Panc1 (cell line): ENCODE measurements at regions not wholly inside any gene's neighbourhood (a gene's known extent, or its start where the extent isn't known, plus 50 kb on each side); places are given as distances from the start of the nearest gene placed in this dataset.

ENCODE experiments used
- ATAC-seq: fragments of 200-7000 bp; cut with Tn5 transposase; 2 replicates; pipeline ENCODE4 v1.9.1; 2020; ENCODE audit warnings: mild to moderate bottlenecking, moderate library complexity
- BruUV-seq: library from RNA; stranded (reverse); fragments of 400-500 nt; replicated peaks from 2 replicates; lab custom pipeline; 2021; lab: Mats Ljungman, UMichigan
- CTCF ChIA-PET: fragments of 300-600 bp; sonication (Branson Sonifier 250); formaldehyde crosslinking; loops from one replicate; lab custom pipeline; 2022; ENCODE audit warnings: antibody characterized with exemption; lab: Charles Lee
- POLR2A ChIA-PET: fragments of 300-600 bp; sonication (Branson Sonifier 250); formaldehyde crosslinking; loops from one replicate; lab custom pipeline; 2022; ENCODE audit warnings: antibody characterized with exemption; lab: Charles Lee
- DNase-seq: peaks from one replicate; pipeline ENCODE4 v3.0.0-alpha.2; 2010; ENCODE audit warnings: low read depth, low spot score
- H3K27ac ChIP-seq: 2 replicates; pipeline ENCODE4 v1.5.1; 2011; ENCODE audit warnings: mild to moderate bottlenecking, low read length, inconsistent platforms
- H3K27me3 ChIP-seq: fragments of 200-500 bp; sonication (Bioruptor generic); 2 replicates; pipeline ENCODE4 v1.6.0; 2014; ENCODE audit warnings: low read length, inconsistent platforms; ENCODE audit not compliant: control insufficient read depth, insufficient read depth
- H3K36me3 ChIP-seq: fragments of 200-500 bp; sonication (Bioruptor generic); 2 replicates; pipeline ENCODE4 v1.5.1; 2014; ENCODE audit warnings: inconsistent platforms, mild to moderate bottlenecking, low read length, moderate library complexity; ENCODE audit not compliant: control insufficient read depth, insufficient read depth
- H3K4me1 ChIP-seq: 2 replicates; pipeline ENCODE4 v1.5.1; 2011; ENCODE audit warnings: inconsistent platforms, mild to moderate bottlenecking, low read length, moderate library complexity; ENCODE audit not compliant: control insufficient read depth, insufficient read depth
- H3K4me3 ChIP-seq, 2 experiments: 2 replicates each; pipeline ENCODE4 v1.5.1; 2011 to 2012; ENCODE audit warnings: low read depth in 2 of 2, low read length in 2 of 2, mild to moderate bottlenecking in 2 of 2, inconsistent platforms in 1 of 2, moderate library complexity in 1 of 2
- H3K9me3 ChIP-seq: fragments of 200-500 bp; sonication (Bioruptor generic); 2 replicates; pipeline ENCODE4 v1.5.1; 2014; ENCODE audit warnings: low read depth, mild to moderate bottlenecking, inconsistent platforms, low read length, moderate library complexity; ENCODE audit not compliant: control insufficient read depth, insufficient read depth
- POLR2AphosphoS5 ChIP-seq: IDR thresholded peaks from 2 replicates; pipeline ENCODE4 v1.6.1; 2012; ENCODE audit warnings: mild to moderate bottlenecking, low read depth, low read length, moderate library complexity
- REST ChIP-seq, 2 experiments: IDR thresholded peaks; 2 replicates each; pipeline ENCODE4 v1.6.1; 2011 to 2012; ENCODE audit warnings: low read depth in 2 of 2, control low read depth in 1 of 2, low read length in 1 of 2, mild to moderate bottlenecking in 1 of 2, moderate library complexity in 1 of 2; ENCODE audit not compliant: insufficient read depth in 1 of 2
- SIN3A ChIP-seq: IDR thresholded peaks from 2 replicates; pipeline ENCODE4 v1.6.1; 2012; ENCODE audit warnings: low read depth, mild to moderate bottlenecking, low read length, moderate library complexity, borderline replicate concordance; ENCODE audit not compliant: insufficient read depth
- TCF7L2 ChIP-seq: IDR thresholded peaks from 2 replicates; pipeline ENCODE4 v1.6.1; 2011; ENCODE audit warnings: mild to moderate bottlenecking, low read depth, low read length, inconsistent platforms
- in situ Hi-C: cut with HindIII; loops from 2 replicates; pipeline ENCODE4 v1.10.0; 2016; ENCODE audit warnings: low sequenced_read_pairs, low pct_unique_long_range_greater_than_20kb
- intact Hi-C: fragments of 100-400 bp; cut with micrococcal nuclease; formaldehyde crosslinking; loops from one replicate; pipeline ENCODE4 v1.10.0; 2022; ENCODE audit not compliant: unreplicated experiment
- TF ChIP-seq, protein P1 (sequence below): fragments of 450-650 bp; IDR thresholded peaks from 2 replicates; pipeline ENCODE4 v1.5.1; 2017; ENCODE audit warnings: mild to moderate bottlenecking

DNA sequence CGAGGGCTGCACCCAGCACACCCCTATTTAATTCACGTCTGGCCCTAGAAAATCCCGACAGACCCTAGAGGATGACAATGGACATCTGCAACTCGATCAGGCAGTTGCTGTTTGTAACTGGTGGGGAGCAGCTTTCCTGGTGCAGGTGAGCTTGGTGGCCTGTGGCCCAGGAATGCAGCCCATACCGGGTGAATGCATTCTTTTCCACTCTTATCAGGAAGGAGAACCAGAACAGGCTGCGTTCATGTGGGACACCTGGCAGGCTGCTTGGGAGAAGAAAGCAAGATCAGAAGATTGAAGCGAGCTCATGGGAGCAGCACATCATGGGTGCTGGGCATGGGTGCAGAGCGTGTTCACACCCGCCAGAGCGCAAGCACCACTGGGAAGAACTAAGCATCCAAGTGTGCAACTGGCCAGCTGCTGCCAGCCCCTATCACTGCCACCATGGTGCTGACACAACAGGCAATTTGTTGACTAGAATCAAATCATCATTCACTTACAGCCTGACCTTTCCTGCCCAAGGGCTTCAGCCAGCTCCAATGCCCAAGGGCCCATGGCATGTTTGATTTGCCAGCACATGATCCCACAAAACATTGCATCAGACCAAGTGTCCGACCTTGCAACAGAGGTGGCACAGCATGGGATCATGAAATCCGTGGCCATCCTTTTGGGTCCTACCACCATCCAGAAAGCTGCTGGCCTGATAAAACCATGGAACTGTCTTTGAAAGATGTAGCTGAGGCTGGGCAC lies 241.7 kb upstream of the ID2 start:
- TF ChIP-seq POLR2AphosphoS5: no peak
- TF ChIP-seq SIN3A: no peak
- no peak for TF ChIP-seq TCF7L2
- TF ChIP-seq, protein P1, sequence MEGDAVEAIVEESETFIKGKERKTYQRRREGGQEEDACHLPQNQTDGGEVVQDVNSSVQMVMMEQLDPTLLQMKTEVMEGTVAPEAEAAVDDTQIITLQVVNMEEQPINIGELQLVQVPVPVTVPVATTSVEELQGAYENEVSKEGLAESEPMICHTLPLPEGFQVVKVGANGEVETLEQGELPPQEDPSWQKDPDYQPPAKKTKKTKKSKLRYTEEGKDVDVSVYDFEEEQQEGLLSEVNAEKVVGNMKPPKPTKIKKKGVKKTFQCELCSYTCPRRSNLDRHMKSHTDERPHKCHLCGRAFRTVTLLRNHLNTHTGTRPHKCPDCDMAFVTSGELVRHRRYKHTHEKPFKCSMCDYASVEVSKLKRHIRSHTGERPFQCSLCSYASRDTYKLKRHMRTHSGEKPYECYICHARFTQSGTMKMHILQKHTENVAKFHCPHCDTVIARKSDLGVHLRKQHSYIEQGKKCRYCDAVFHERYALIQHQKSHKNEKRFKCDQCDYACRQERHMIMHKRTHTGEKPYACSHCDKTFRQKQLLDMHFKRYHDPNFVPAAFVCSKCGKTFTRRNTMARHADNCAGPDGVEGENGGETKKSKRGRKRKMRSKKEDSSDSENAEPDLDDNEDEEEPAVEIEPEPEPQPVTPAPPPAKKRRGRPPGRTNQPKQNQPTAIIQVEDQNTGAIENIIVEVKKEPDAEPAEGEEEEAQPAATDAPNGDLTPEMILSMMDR: no peak
- no peak for TF ChIP-seq REST (IDR thresholded peaks at IDR 0.05; ENCODE audit: insufficient read depth in 1 of 2, low read depth in 2 of 2, low read length in 1 of 2)
- ChIA-PET POLR2A (no interaction called here), CTCF (no interaction called here)
- Histone ChIP-seq H3K4me3 (no peak overlapping the region), H3K9me3 (no peaks in the 10 kb centered on the region), H3K27me3 (no peaks in the 10 kb centered on the region), H3K27ac (no peak overlapping the region), H3K36me3 (no peaks in the 10 kb centered on the region), H3K4me1 (no peaks in the 10 kb centered on the region)
- BruUV-seq: no TSS peak
- DNase-seq: no peak
- intact Hi-C loops: no loop called here
- in situ Hi-C loops: no loop called here
- no peak for ATAC-seq

DNA sequence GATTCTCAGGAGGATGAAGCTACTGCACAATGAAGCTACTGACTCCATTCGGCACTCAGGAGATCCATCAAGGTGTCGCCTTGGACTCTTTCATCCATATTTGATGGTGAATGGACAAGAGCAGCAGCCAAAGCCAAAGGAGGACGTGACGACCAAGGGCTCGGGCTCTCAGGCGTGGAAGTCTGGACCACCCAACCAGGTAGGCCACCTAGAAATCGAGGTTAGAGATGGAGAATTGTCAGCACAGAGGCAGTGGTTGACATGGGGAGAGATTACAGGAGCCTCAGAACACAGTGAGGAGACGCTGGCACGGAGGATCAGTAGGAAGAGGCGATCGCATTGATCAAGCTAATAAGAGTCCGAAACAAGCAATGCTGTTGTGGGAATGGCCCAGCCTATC lies 240.5 kb upstream of the ID2 start:
- ChIA-PET POLR2A (no interaction called here), CTCF (no interaction called here)
- ATAC-seq (no peak), DNase-seq (no peak)
- H3K4me1 ChIP-seq: no peaks in the 10 kb centered on the region
- no peak overlapping the region for H3K4me3 ChIP-seq
- in situ Hi-C loops: no loop called here
- no TSS peak for BruUV-seq
- TF ChIP-seq TCF7L2: no peak
- TF ChIP-seq POLR2AphosphoS5: no peak
- no peaks in the 10 kb centered on the region for H3K27me3 ChIP-seq
- no peak overlapping the region for H3K27ac ChIP-seq
- no peaks in the 10 kb centered on the region for H3K9me3 ChIP-seq
- intact Hi-C loops: no loop called here
- no peaks in the 10 kb centered on the region for H3K36me3 ChIP-seq

DNA sequence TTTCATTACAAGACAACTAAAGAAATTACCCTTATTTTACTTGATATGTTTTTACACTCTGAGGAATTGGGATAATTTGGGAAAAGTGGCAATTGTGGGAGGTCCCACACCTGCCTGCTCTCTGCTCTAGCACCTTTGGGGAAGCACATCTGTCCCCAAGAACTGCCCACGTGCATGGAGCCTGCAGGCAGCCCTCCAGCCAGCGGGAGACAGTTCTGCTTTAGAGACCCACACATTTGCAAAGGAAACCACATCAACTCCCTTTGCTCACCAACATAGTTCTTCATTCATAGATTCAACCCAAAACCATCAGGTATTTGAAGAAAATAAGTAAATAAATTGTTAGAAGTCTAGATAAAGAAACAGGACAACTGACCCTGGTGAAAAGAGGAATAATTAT lies 239.9 kb upstream of the ID2 start:
- TF ChIP-seq SIN3A: no peak
- no peak for TF ChIP-seq TCF7L2
- TF ChIP-seq REST (IDR thresholded peaks at IDR 0.05; ENCODE audit: insufficient read depth in 1 of 2, low read depth in 2 of 2, low read length in 1 of 2): no peak
- TF ChIP-seq, protein P1: no peak
- H3K9me3 ChIP-seq: no peaks in the 10 kb centered on the region
- no peak for DNase-seq
- ATAC-seq: no peak
- in situ Hi-C loops (no loop called here), intact Hi-C loops (no loop called here)
- no peaks in the 10 kb centered on the region for H3K36me3 ChIP-seq
- H3K27me3 ChIP-seq: no peaks in the 10 kb centered on the region
- ChIA-PET CTCF (no interaction called here), POLR2A (no interaction called here)
- H3K4me3 ChIP-seq: no peak overlapping the region
- H3K27ac ChIP-seq: no peak overlapping the region
- no TSS peak for BruUV-seq
- H3K4me1 ChIP-seq: no peaks in the 10 kb centered on the region
